ENCODE measurements at regions not wholly inside any gene's neighbourhood (a gene's known extent, or its start where the extent isn't known, plus 50 kb on each side); places are given as distances from the start of the nearest gene placed in this dataset.

- Mint-ChIP-seq H3K27me3 (ENCODE audit: insufficient read depth, unreplicated experiment) (no peaks in the 10 kb centered on the region), H3K4me1 (ENCODE audit: insufficient read depth, unreplicated experiment) (no peaks in the 10 kb centered on the region), H3K9me3 (ENCODE audit: unreplicated experiment) (no peaks in the 10 kb centered on the region), H3K4me3 (ENCODE audit: unreplicated experiment) (no peak overlapping the region), H3K27ac (ENCODE audit: low read depth, unreplicated experiment) (no peak overlapping the region), H3K36me3 (ENCODE audit: insufficient read depth, unreplicated experiment) (peaks cover 4% of the 10 kb centered on the region)
- ChIA-PET CTCF (interaction anchor here (0.6 kb wide), 1 partner anchor 268 kb away, joined by 3 read pairs; no protein-coding TSS in a partner anchor), POLR2A (no interaction called here)
- intact Hi-C loops (cut with micrococcal nuclease), result no loop called here
- DNase-seq (ENCODE audit: unreplicated experiment), result no peak
- no peak for TF ChIP-seq CTCF (IDR thresholded peaks at IDR 0.05; ENCODE audit: unreplicated experiment)
- BruUV-seq (replicated peaks), result no TSS peak
Observed at GRCh38 chr10:64385355-64385754, 864.2 kb downstream of the REEP3 start.

GRCh38 chr10:64394744-64395143 is 873.5 kb downstream of the REEP3 start:
- DNase-seq (ENCODE audit: unreplicated experiment), result no peak
- CTCF ChIA-PET, result interaction anchor here (0.6 to 1.2 kb wide), 2 partner anchors 142 to 352 kb away, joined by 3 read pairs; no protein-coding TSS in a partner anchor
- Mint-ChIP-seq H3K4me3 (ENCODE audit: unreplicated experiment) (no peak overlapping the region), H3K9me3 (ENCODE audit: unreplicated experiment) (no peaks in the 10 kb centered on the region), H3K27me3 (ENCODE audit: insufficient read depth, unreplicated experiment) (no peaks in the 10 kb centered on the region), H3K27ac (ENCODE audit: low read depth, unreplicated experiment) (no peak overlapping the region), H3K4me1 (ENCODE audit: insufficient read depth, unreplicated experiment) (peaks cover 16% of the 10 kb centered on the region), H3K36me3 (ENCODE audit: insufficient read depth, unreplicated experiment) (no peaks in the 10 kb centered on the region)
- POLR2A ChIA-PET, result interaction anchor here (0.7 kb wide), 1 partner anchor 103 kb away, joined by 3 read pairs; no protein-coding TSS in a partner anchor
- intact Hi-C loops (cut with micrococcal nuclease), result no loop called here
- no peak for TF ChIP-seq CTCF (IDR thresholded peaks at IDR 0.05; ENCODE audit: unreplicated experiment)
- BruUV-seq (replicated peaks), result no TSS peak

- Mint-ChIP-seq H3K27ac (ENCODE audit: low read depth, unreplicated experiment) (no peak overlapping the region), H3K36me3 (ENCODE audit: insufficient read depth, unreplicated experiment) (no peaks in the 10 kb centered on the region), H3K4me3 (ENCODE audit: unreplicated experiment) (no peak overlapping the region), H3K4me1 (ENCODE audit: insufficient read depth, unreplicated experiment) (peaks cover 16% of the 10 kb centered on the region), H3K27me3 (ENCODE audit: insufficient read depth, unreplicated experiment) (no peaks in the 10 kb centered on the region), H3K9me3 (ENCODE audit: unreplicated experiment) (no peaks in the 10 kb centered on the region)
- TF ChIP-seq CTCF (IDR thresholded peaks at IDR 0.05; ENCODE audit: unreplicated experiment), result no peak
- ChIA-PET CTCF (interaction anchor here (0.9 kb wide), 1 partner anchor 281 kb away, joined by 3 read pairs; no protein-coding TSS in a partner anchor), POLR2A (no interaction called here)
- BruUV-seq (replicated peaks), result no TSS peak
- intact Hi-C loops (cut with micrococcal nuclease), result no loop called here
- DNase-seq (ENCODE audit: unreplicated experiment), result peak; percentile 27
Observed at GRCh38 chr10:64396105-64396708, 875.0 kb downstream of the REEP3 start.

DNA sequence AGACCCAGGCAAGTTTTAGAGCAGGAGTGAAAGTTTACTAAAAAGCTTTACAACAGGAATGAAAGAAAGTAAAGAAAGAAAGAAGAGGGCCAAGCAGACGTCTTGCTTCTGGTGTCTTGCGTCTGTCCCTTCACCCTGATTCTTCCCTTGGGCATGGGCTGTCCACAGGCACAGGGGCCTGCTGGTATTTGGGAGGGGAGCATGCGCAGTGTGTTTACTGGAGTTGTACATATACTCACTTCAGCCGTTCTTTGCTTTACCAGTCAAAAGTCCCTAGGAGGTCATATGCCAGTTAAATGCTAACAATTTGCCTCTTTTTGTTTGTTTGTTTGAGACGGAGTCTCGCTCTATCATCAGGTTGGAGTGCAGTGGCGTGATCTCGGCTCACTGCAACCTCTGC is 875.9 kb downstream of the REEP3 start:
- Mint-ChIP-seq H3K9me3 (ENCODE audit: unreplicated experiment) (no peaks in the 10 kb centered on the region), H3K4me1 (ENCODE audit: insufficient read depth, unreplicated experiment) (peaks cover 16% of the 10 kb centered on the region), H3K27ac (ENCODE audit: low read depth, unreplicated experiment) (no peak overlapping the region), H3K4me3 (ENCODE audit: unreplicated experiment) (no peak overlapping the region), H3K36me3 (ENCODE audit: insufficient read depth, unreplicated experiment) (no peaks in the 10 kb centered on the region), H3K27me3 (ENCODE audit: insufficient read depth, unreplicated experiment) (no peaks in the 10 kb centered on the region)
- ChIA-PET CTCF (no interaction called here), POLR2A (no interaction called here)
- no peak for DNase-seq (ENCODE audit: unreplicated experiment)
- intact Hi-C loops (cut with micrococcal nuclease), result no loop called here
- TF ChIP-seq CTCF (IDR thresholded peaks at IDR 0.05; ENCODE audit: unreplicated experiment), result no peak
- BruUV-seq (replicated peaks), result no TSS peak

Data from MCF 10A (cell line).